NCI-H2227 (cell line): ENCODE measurements at regions not wholly inside any gene's neighbourhood (a gene's known extent, or its start where the extent isn't known, plus 50 kb on each side); places are given as distances from the start of the nearest gene placed in this dataset.
"Not testable (repeated sequence)": the region's sequence is repeated elsewhere in the genome, so short reads cannot be mapped to it uniquely, and the experiment has no call there.

ENCODE experiments used
- DNase-seq: peaks from one replicate; lab custom pipeline; 2025; ENCODE audit not compliant: unreplicated experiment; lab: John Stamatoyannopoulos, UW

DNA sequence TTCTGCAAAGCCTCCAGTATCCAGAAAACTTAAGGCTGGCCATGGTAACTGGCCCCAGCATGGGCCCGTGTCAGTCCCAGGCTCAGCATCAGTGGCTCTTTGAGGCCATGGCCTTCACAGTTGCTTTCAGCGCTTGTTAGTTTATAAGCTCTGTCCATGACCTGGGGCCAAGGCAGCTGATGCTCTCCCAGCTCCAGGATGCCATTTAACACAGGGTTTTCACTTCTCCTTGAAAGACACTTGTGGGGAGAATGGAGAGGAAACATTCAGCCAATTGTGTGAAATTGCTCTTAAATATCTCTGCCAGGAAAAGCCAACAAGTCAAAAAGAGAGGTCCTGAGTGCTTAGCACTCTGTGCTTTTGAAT lies 321.3 kb downstream of the FOXO1 start:
- no peak for DNase-seq

DNA sequence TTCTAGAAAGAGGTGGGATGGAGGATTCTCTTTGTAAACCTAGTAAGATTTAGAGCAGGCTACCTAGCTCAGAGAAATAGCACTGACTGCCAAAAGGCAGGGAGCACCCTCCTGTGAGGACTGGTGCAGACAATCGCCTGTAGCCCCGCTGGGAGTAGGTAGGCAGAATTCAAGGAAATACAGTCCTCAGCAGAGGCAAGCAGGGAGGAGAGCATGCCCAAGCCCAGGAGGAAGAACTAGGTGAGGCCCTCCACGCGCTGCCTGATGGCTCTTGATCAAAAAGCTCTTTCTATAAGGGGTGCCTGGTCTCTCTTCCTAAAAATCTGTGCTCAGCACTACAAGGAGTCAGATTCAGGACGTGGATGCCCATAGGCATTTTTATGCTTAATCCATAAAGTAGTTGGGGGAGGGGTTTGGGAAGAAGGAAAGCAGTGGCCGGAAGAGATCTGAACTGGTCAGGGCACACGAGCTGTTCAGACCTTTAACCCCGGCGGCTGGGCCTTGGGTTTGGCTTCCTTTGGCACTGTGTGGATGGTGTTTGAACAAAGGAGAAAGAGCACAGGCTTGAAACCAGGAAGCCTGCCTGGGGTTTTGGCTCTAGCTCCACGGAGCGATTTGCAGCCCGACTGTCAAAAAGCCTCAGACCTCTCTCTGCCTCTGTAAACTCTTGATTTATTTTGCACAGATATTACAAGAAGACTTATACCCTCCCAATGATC lies 320.6 kb downstream of the FOXO1 start:
- no peak for DNase-seq

DNA sequence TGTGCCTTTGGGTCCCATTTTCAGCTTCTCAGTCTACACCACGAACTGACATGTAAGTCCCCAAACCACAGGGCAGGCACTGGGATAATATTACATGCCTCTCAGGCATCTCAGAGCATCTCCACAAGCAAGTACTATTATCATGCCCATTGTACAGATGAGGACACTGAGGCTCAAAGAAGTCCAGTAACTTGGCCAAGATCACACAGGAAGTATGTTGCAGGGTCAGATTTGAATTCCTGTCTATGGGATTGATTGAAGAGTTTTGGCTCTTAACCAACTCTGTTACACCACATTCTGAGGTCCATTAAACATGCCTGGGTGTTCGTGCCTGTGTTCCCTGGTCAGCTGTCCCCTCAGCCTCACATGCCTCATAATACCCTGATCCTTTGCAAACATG lies 319.8 kb downstream of the FOXO1 start:
- no peak for DNase-seq

DNA sequence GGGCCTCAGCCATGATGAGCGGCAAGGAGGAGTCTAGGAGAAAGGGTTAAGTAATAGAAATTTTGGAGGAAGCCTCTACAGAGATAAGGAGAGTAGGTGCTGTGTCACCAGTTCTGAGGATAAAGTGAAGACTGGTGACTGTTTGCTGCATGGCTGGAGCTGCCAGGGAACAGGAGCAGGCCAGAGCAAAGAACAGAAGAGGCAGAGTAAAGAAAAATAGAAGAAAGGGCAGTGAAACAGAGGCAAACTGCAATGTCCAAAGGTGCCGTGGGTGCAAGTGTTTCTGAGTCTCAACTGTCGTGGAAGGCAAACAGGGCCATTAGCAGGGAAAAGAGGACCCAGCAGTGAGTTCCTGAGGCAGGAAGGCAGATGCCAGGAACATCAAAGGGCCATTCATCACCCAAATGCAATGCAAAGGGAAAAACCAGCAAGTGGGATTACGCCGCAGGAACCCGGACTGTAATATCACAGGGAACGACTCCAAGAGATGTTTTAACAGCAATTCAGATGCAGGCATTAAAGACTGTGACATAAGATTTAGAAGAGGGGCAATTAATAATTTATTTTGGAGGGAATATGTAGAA lies 318.3 kb downstream of the FOXO1 start:
- no peak for DNase-seq

DNA sequence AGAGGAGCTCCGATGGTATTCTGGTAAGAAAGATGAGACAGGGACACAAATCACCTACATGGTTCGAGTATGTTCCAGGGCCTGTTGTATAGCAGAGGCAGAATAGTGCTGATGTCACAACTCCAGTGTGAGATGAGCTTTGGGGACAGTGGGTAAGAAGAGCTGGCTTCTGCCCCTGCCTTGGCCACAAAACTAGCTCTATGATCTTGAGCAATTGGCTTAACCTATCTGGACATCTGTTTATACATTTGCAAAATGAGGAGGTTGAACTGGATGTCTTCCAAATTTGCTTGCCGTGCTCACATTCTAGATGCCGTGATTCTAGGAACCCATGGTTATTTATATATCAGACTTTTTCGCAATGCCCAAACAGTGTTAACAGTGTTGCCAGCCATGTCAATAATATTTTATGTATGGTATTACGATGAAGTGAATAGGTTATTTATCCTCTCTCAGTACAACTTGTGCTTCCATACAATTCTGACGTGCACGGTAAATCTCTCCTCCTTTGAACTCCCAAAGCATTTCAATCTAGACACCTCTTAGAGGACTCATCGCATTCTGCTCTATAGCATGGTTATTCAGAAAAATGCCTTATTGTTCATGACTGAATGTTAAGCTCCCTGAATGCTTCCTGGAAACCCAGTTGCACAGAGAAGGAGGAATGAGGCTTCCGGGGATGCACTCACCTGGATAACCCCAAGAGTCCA lies 316.0 kb downstream of the FOXO1 start:
- DNase-seq: no peak

DNA sequence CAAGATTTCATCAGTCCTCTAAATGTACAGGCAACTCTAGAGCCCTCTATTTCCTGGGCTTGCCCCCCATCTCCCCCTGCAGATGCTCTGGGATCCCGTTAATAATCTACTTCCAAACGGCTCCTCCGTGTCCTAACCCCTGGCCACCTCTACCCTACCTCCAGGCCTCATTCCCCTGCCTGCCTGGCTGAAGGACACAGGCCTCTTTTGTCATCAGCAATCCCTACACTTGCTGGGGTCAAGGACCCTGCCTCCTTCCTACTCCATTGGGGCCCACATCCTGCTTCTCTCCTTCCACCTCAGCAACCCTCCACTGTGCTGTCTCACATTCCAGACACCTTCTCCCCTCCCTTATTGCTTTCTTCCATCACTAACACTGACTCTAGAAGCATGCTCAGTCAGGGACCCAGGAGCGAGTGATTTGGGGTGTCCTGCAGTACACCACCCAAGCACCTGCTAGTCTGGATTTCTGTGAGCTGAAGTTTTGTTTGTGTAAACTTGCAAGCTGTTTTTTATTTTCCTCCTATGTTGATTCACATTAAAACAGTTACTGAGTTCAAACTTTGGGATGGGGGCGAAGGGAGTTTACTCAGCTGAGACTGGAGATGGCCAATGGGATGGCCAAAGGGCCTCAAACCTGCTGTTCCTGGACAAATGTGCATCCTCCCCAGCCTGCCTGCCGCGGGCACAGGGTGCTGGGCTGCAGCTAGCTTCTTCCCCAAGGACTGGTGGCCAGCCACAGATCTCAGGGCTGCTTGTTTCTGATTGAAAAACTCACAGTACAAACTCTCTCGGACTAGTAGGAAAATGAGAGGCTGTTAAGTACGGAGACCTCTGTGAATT lies 314.7 kb downstream of the FOXO1 start:
- no peak for DNase-seq

DNA sequence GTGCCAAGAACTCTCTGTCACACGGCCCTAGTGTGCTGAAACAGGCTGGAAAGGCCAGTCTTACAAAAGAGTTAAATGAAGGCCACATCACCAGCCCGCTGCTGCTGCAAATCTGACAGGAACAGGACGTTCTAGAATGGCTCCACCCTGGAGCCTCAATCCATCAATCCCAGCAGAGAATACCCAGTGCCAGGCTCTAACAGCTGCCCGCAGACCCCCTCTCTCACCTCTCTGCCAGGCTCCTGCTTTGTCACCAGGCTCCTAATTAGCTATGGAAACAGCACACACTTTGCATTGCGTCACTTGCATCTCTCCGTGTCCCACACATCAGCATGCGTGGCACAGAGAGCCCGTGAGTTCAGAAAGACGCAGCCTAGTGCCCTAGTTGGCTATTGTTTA lies 314.1 kb downstream of the FOXO1 start:
- DNase-seq: no peak

DNA sequence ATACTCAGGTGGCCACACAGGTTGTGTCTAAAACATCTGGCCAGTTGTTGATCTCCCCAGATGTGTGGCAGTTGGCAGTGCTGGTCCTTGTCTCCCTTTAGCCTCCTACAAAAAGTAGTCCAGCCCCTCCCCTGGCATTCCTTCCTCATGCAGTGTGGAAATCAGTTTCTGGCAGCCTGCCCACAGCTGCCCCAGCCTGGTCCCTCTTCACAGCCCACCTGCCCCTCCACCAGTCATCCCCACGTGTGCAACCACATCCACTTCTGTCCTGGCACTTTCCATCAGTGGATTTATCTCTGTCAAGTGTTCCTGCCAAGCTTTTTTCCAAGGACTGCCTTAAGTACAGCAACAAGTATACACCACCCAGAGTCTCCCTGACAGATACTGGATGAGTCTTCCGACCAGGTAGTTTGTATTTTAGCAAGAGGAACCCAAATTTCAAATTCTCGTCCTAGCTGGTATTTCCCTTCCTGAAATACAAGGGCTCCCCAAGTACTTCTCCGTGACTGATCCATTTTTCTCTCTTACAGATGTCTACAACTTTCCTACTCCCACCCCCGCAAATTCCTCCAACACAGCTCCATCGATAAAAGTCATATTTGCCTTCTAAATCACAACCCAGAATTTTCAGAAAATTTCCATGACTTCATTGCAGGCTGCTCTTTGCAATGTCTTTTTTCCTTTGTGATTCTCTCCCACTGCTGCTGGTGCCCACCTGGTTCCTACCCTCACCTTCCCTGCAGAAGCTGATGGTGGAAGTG lies 313.5 kb downstream of the FOXO1 start:
- no peak for DNase-seq

DNA sequence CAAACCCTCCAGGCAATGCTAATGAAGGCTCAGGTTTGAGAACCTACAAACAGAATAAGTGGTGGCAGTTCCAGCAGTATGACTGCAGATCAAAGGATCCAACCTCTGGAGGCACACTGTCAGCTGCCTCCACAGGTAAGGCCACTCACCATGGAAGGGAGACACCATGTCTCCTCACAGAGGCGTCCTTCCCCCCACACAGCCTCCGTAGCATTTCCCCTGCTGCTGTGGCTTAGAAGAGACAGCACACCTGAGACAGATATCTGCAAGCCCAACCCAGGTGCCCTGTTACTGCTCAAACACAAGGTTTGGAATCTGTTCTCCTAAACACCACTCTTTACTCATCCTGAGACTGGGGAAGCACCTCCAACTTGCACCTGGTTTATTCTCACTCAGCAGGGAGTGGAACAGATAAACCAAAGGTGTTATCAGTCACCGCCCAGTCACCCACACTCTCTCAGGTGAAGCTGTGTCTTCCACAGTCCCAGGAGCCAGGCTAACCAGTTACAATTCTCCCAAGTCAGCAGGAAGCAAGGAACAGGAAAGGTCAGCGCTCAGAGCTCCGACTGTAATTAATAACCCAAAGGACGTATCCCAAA lies 311.2 kb downstream of the FOXO1 start:
- no peak for DNase-seq

DNA sequence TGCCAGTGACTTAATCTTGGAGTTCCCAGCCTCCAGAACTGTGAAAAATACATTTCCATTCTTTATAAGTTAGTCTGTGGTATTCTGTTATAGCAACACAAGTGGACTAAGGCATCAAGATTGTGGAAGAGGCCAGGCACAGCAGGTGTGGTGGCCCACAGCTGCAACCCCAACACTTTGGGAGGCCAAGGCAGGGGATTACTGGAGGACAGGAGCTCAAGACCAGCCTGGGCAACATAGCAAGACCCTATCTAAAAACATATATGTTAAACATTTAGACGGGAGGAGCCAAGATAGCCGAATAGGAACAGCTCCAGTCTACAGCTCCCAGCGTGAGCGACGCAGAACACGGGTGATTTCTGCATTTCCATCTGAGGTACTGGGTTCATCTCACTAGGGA lies 310.4 kb downstream of the FOXO1 start:
- no peak for DNase-seq

DNA sequence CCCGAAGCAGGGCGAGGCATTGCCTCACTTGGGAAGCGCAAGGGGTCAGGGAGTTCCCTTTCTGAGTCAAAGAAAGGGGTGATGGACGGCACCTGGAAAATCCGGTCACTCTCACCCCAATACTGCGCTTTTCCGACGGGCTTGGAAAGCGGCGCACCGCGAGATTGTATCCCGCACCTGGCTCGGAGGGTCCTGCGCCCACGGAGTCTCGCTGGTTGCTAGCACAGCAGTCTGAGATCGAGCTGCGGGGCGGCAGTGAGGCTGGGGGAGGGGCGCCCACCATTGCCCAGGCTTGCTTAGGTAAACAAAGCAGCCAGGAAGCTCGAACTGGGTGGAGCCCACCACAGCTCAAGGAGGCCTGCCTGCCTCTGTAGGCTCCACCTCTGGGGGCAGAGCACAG lies 310.0 kb downstream of the FOXO1 start:
- DNase-seq: not testable (repeated sequence)

DNA sequence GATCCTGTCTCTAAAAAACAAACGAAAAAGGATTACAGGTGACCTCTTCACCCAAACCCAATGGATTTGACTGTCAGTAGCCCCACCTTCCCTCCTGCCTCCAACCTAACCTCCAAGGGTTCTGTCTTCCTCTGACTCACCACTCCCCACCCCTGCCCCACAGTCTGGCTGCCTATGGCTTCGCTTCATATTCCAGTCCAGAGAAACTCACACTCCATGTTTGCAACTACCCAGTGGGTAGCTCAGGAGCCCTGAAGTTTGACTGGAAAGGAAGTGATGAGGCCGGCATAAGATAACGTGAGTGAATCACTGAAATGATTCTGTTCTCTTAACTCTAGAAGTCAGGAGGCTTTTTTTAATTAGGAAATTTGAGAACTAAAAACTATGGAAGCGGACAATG lies 303.9 kb downstream of the FOXO1 start:
- no peak for DNase-seq

DNA sequence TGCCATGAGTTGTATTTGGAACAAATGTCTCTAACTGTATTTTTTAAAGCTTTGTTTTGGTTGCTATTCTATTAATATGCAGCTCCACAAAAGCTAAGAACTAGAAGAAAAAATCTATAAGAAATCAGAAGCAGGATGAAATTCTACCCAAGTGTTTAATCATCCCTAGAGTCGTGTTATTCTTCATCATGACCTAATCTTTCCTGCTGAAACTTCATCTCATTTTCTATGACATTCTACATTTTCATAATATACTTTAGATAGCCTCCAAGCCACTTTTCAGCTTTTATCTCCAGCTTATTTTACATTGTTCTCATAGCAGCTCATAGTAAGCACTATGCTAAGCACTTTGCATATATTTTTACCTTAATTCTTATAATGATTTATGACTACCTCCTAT lies 302.8 kb downstream of the FOXO1 start:
- DNase-seq: no peak

DNA sequence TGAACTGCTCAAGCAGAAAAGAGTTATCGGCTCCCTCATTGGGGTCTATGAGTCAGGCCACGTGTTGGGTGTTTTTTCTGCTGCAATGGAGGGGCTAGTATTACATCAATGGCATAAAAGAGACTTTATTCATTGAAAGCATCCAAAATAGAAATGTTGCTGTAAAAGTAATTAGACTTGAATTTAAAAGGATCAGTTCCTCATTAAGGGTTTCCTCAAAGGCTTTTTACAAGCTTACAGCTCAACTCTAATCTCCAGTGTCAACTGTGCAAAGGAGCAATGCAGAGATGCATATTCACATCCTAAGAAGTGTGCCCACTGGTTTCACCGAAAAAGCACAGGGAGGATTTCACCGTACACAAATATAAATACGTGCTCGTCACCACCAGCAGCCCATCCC lies 300.3 kb downstream of the FOXO1 start:
- DNase-seq: no peak

DNA sequence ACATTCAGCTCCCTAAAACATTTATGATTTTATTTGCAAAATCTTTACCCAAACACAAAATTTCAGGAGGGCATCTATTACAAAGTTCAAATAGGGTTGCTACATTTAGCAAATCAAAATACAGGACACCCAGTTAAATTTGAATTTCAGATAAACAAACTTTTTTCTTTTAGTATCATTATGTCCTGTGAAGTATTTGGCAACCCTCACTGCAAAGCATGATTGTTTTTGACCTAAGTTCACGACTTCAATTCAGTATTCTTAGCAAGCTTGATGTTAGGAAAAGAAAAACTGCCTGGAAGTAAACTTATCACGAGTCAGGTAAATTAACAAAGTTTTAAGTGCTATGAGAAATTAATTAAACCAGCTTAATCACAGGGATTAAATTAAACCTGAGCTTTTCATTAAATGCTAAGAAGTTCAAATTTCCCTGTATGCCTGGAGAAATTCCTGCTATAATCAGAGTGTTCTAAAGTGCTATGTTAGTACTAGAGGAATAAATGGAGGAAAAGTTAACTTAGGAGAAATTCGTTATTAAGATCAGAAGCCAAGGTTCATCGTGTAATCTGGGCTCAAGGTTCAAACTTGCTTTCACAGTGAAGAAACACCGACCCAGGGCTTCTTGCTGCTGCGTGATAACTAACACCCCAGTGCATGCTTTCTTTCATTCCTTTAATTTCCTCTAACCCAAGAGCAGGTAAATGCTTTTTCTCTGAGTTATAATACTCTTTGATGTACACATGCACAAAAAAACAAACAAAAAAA lies 298.1 kb downstream of the FOXO1 start:
- DNase-seq: no peak

DNA sequence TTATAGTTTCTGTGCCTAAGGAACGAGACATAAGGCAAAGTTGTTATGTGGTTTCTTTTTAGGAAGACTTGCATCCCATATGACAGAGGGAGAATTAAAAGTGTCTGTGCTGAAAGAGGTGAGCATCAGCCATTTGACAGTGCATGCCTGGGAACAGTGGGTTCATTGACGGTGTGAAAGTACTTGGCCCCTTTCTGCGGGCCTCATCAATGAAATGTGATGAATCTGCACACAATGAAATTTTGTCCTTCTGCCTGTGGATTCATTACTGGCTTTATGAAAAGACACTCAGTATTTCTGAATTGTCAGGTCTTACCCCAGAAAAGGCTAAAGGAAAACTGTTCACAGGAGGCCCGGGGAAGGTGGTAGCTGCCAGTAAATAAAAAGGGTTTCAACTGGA lies 295.8 kb downstream of the FOXO1 start:
- DNase-seq: no peak

DNA sequence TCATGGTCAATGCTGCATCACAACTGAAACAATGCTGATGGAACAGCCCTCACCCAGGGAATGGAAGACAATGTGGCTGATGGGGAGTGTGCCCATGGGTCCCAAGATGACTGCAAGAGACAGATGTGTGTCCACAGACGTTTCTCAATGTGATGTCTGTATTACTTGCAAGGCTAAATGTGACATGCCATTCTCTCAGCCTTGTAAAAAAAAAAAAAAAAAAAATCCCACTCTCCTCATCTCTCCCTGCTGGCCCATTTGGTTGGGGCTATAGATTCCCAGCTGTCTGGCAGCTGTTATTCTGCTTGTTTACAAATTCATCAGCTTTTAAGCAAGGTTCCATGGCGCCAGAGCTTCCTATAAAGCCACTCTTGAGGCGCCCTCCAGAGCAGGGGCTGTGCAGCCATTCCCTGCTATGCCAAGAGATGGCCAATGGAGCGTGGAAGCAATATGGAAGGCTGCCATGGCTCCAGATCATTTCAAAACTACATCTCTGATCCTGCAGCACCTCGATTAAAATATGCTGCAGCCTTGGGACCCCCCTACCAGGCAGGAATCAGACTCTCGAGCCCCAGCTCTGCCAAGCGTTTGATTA lies 294.8 kb downstream of the FOXO1 start:
- DNase-seq: no peak

DNA sequence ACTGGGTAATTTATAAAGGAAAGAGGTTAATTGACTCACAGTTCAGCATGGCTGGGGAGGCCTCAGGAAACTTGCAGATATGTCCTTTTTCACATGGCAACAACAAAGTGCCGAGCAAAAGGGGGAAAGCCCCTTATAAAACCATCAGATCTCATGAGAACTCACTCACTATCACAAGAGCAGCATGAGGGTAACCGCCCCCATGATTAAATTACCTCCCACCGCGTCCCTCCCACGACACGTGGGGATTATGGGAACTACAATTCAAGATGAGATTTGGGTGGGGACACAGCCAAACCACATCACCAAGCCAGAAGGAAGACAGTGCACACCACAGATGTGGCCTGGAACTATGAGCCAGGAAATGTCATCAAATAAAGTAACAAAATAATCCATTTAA lies 292.8 kb downstream of the FOXO1 start:
- DNase-seq: not testable (repeated sequence)

DNA sequence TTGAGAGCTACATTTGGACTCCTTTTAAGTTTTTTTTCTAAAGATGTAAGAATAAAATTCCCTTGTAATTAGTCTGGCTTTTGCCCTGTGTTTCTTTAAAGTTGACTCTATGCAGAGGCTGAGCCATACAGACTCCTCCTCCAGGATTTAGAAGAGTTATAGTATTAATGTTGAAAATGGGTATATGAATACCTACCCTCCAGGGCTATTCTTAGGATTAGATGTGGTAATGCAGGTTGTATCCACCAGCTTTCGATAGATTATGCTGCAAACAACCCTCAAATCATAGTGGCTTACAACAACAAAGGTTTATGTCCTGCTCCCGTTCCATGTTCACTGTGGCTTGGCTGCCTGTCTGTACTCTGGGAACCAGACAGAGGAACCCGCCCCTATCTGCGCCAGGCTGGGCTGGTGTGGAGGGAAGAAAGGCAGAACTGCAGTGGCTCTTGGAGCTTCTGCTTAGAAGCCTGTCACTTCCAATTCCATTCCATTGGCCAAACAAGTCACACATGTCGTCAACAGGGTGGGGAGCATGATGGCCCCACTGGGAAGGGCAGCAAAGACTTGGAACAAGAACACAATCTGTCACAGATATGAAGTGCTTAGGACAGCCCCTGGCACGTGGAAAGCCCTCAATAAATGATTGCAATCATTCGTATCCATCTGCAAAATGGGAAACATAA lies 290.8 kb downstream of the FOXO1 start:
- no peak for DNase-seq
